H9 (cell line): ENCODE measurements at regions not wholly inside any gene's neighbourhood (a gene's known extent, or its start where the extent isn't known, plus 50 kb on each side); places are given as distances from the start of the nearest gene placed in this dataset.
A peak's percentile ranks its signal among the peaks of the same experiment; 100 is the strongest.

Experiments used
- DNase-seq: peaks from one replicate; pipeline ENCODE4 v3.0.0-alpha.2; 2017
- H2AFZ ChIP-seq: one replicate; pipeline ENCODE4 v1.6.1; 2013; ENCODE audit warnings: mild to moderate bottlenecking, low read length, control low read depth, moderate library complexity
- H2AK5ac ChIP-seq: 2 replicates; pipeline ENCODE4 v1.6.1; 2013; ENCODE audit warnings: low read length, control low read depth, mixed read lengths; ENCODE audit not compliant: insufficient read length
- H2BK120ac ChIP-seq: one replicate; pipeline ENCODE4 v1.6.1; 2013; ENCODE audit warnings: low read depth, mild to moderate bottlenecking, low read length, control low read depth, inconsistent platforms; ENCODE audit not compliant: poor library complexity, severe bottlenecking
- H2BK12ac ChIP-seq: 2 replicates; pipeline ENCODE4 v1.6.1; 2013; ENCODE audit warnings: low read length, control low read depth, mixed read lengths, low read depth; ENCODE audit not compliant: insufficient read length
- H2BK15ac ChIP-seq: 2 replicates; pipeline ENCODE4 v1.6.1; 2013; ENCODE audit warnings: low read depth, low read length, control low read depth
- H2BK20ac ChIP-seq: one replicate; pipeline ENCODE4 v1.6.1; 2013; ENCODE audit warnings: low read depth, mild to moderate bottlenecking, low read length, control low read depth, inconsistent platforms; ENCODE audit not compliant: poor library complexity, severe bottlenecking
- H2BK5ac ChIP-seq: 2 replicates; pipeline ENCODE4 v1.6.1; 2013; ENCODE audit warnings: low read length, control low read depth, mixed read lengths; ENCODE audit not compliant: insufficient read length
- H3K14ac ChIP-seq: 2 replicates; pipeline ENCODE4 v1.6.1; 2013; ENCODE audit warnings: low read length, control low read depth; ENCODE audit not compliant: insufficient read depth
- H3K18ac ChIP-seq: 2 replicates; pipeline ENCODE4 v1.6.1; 2013; ENCODE audit warnings: low read depth, mild to moderate bottlenecking, mixed read lengths, low read length, control low read depth; ENCODE audit not compliant: insufficient read length
- H3K23ac ChIP-seq: 2 replicates; pipeline ENCODE4 v1.6.1; 2013; ENCODE audit warnings: low read length, control low read depth, mixed read lengths, low read depth; ENCODE audit not compliant: insufficient read length
- H3K23me2 ChIP-seq: 2 replicates; pipeline ENCODE4 v1.6.1; 2013; ENCODE audit warnings: low read depth, mild to moderate bottlenecking, mixed read lengths, low read length, control low read depth; ENCODE audit not compliant: insufficient read length, poor library complexity, severe bottlenecking
- H3K27ac ChIP-seq: 2 replicates; pipeline ENCODE4 v1.5.1; 2013; ENCODE audit warnings: low read length, control low read depth, mixed read lengths, low read depth; ENCODE audit not compliant: insufficient read length
- H3K27me3 ChIP-seq: 2 replicates; pipeline ENCODE4 v1.6.1; 2013; ENCODE audit warnings: low read length, control low read depth, inconsistent platforms; ENCODE audit not compliant: insufficient read depth
- H3K4ac ChIP-seq: 2 replicates; pipeline ENCODE4 v1.6.1; 2013; ENCODE audit warnings: low read depth, mild to moderate bottlenecking, control low read depth, inconsistent platforms, low read length, moderate library complexity
- H3K4me1 ChIP-seq: 2 replicates; pipeline ENCODE4 v1.6.1; 2013; ENCODE audit warnings: low read length, control low read depth, inconsistent platforms; ENCODE audit not compliant: insufficient read depth
- H3K4me2 ChIP-seq: 2 replicates; pipeline ENCODE4 v1.6.1; 2013; ENCODE audit warnings: low read length, control low read depth, mixed read lengths; ENCODE audit not compliant: insufficient read length, insufficient read depth
- H3K56ac ChIP-seq: 2 replicates; pipeline ENCODE4 v1.6.1; 2013; ENCODE audit warnings: low read depth, mild to moderate bottlenecking, mixed read lengths, low read length, control low read depth; ENCODE audit not compliant: insufficient read length
- H3K79me1 ChIP-seq: 2 replicates; pipeline ENCODE4 v1.6.1; 2013; ENCODE audit warnings: low read depth, mild to moderate bottlenecking, moderate library complexity, low read length, control low read depth, inconsistent platforms; ENCODE audit not compliant: insufficient read depth, poor library complexity, severe bottlenecking
- H3K79me2 ChIP-seq: 2 replicates; pipeline ENCODE4 v1.6.1; 2013; ENCODE audit warnings: low read length, control low read depth, inconsistent platforms; ENCODE audit not compliant: insufficient read depth
- H3K9ac ChIP-seq: 2 replicates; pipeline ENCODE4 v1.6.1; 2013; ENCODE audit warnings: low read length, control low read depth, mixed read lengths; ENCODE audit not compliant: insufficient read length; ENCODE audit errors: extremely low read depth
- H3K9me3 ChIP-seq: one replicate; pipeline ENCODE4 v1.6.1; 2013; ENCODE audit warnings: low read depth, low read length, inconsistent platforms; ENCODE audit not compliant: control insufficient read depth
- H3T11ph ChIP-seq: one replicate; pipeline ENCODE4 v1.6.1; 2013; ENCODE audit warnings: mild to moderate bottlenecking, low read length, control low read depth, inconsistent platforms
- H4K20me1 ChIP-seq: one replicate; pipeline ENCODE4 v1.6.1; 2013; ENCODE audit not compliant: control insufficient read depth, insufficient read length, insufficient read depth
- H4K5ac ChIP-seq: 2 replicates; pipeline ENCODE4 v1.6.1; 2013; ENCODE audit warnings: low read depth, mild to moderate bottlenecking, mixed read lengths, low read length, control low read depth; ENCODE audit not compliant: insufficient read length
- H4K8ac ChIP-seq: replicated peaks from 2 replicates; pipeline ENCODE4 v1.6.1; 2013; ENCODE audit warnings: low read length, control low read depth, mixed read lengths, low read depth; ENCODE audit not compliant: insufficient read length
- H4K91ac ChIP-seq: 2 replicates; pipeline ENCODE4 v1.6.1; 2013; ENCODE audit warnings: low read depth, mild to moderate bottlenecking, moderate library complexity, mixed read lengths, low read length, control low read depth; ENCODE audit not compliant: insufficient read length
- H3K27ac Mint-ChIP-seq, 3 experiments: 2 replicates in 2 of 3; 3 replicates in 1 of 3; pipeline ENCODE4 v1.8.0; 2020 to 2021; ENCODE audit warnings: mixed read lengths in 3 of 3, mild to moderate bottlenecking in 1 of 3, moderate library complexity in 1 of 3
- H3K27me3 Mint-ChIP-seq: 2 replicates; pipeline ENCODE4 v1.8.0; 2021; ENCODE audit warnings: low read depth, mild to moderate bottlenecking, moderate library complexity, mixed read lengths
- H3K36me3 Mint-ChIP-seq, 3 experiments: 2 replicates in 2 of 3; 3 replicates in 1 of 3; pipeline ENCODE4 v1.8.0; 2020 to 2021; ENCODE audit warnings: low read depth in 3 of 3, mixed read lengths in 3 of 3; ENCODE audit not compliant: insufficient read depth in 1 of 3
- H3K4me1 Mint-ChIP-seq, 2 experiments: 2 replicates each; pipeline ENCODE4 v1.8.0; 2020; ENCODE audit warnings: mixed read lengths in 2 of 2
- H3K4me3 Mint-ChIP-seq, 2 experiments: 2 replicates in 1 of 2; 3 replicates in 1 of 2; pipeline ENCODE4 v1.8.0; 2020 to 2021; ENCODE audit warnings: mild to moderate bottlenecking in 2 of 2, mixed read lengths in 2 of 2, moderate library complexity in 1 of 2
- H3K9me3 Mint-ChIP-seq, 2 experiments: 2 replicates in 1 of 2; 3 replicates in 1 of 2; pipeline ENCODE4 v1.8.0; 2020; ENCODE audit warnings: mild to moderate bottlenecking in 2 of 2, mixed read lengths in 2 of 2, moderate library complexity in 1 of 2
- CTCF ChIP-seq: fragments of 200-600 bp; sonication (generic); conservative IDR thresholded peaks from 3 replicates; pipeline ENCODE4 v1.8.0; 2021; ENCODE audit warnings: antibody characterized with exemption, mild to moderate bottlenecking
- WGBS: extraction: QIAGEN DNeasy Blood & Tissue Kit; methylation state at CpG from one replicate; pipeline ENCODE4 v1.1.7; 2013; ENCODE audit warnings: missing lambda C conversion rate, low lambda C conversion rate, mixed read lengths; ENCODE audit not compliant: insufficient read length; ENCODE audit errors: extremely low coverage; 5-methylcytosine and 5-hydroxymethylcytosine counted together

GRCh38 chr3:61360297-61360965 lies 109.2 kb upstream of the FHIT start:
- Histone ChIP-seq H3K4me1 (no peaks in the 10 kb centered on the region), H3K27me3 (no peaks in the 10 kb centered on the region), H2BK15ac (no peak overlapping the region), H3K14ac (no peak overlapping the region), H3K23ac (no peak overlapping the region), H4K91ac (no peak overlapping the region), H2BK120ac (no peak overlapping the region), H4K8ac (no peak overlapping the region), H4K5ac (no peak overlapping the region), H2AFZ (no peak overlapping the region), H3K4me2 (no peak overlapping the region), H3K27ac (no peak overlapping the region), H3K18ac (no peak overlapping the region), H3K4ac (no peak overlapping the region), H2BK20ac (no peak overlapping the region), H3K23me2 (no peaks in the 10 kb centered on the region), H4K20me1 (no peaks in the 10 kb centered on the region), H2BK5ac (no peak overlapping the region), H3K9ac (no peak overlapping the region), H3K79me1 (no peaks in the 10 kb centered on the region), H3K9me3 (no peaks in the 10 kb centered on the region), H2AK5ac (no peak overlapping the region), H3K56ac (no peak overlapping the region), H3T11ph (no peak overlapping the region), H2BK12ac (no peak overlapping the region), H3K79me2 (no peaks in the 10 kb centered on the region)
- Mint-ChIP-seq H3K27ac (no peak overlapping the region), H3K4me3 (no peak overlapping the region), H3K36me3 (peaks cover 5 to 36% (median 12%) of the 10 kb centered on the region in 3 experiments), H3K4me1 (no peaks in the 10 kb centered on the region), H3K9me3 (peaks cover 19 to 25% of the 10 kb centered on the region in 2 experiments), H3K27me3 (no peaks in the 10 kb centered on the region)
- TF ChIP-seq CTCF: peak; percentile 39; the same call in 2 of the 3 replicates
- WGBS: no CpG with 5 or more reads among the region's 3 CpGs
- DNase-seq: no peak
